B cell (primary cell): ENCODE measurements at regions not wholly inside any gene's neighbourhood (a gene's known extent, or its start where the extent isn't known, plus 50 kb on each side); places are given as distances from the start of the nearest gene placed in this dataset.

Source experiments
- CTCF ChIP-seq: fragments of 200-600 bp; IDR thresholded peaks from one replicate; pipeline ENCODE4 v1.8.0; 2022; ENCODE audit warnings: antibody characterized with exemption, mild to moderate bottlenecking
- EZH2 ChIP-seq: IDR thresholded peaks from 2 replicates; pipeline ENCODE4 v1.6.1; 2012; ENCODE audit warnings: borderline replicate concordance, low read depth, mild to moderate bottlenecking, moderate library complexity, low read length; ENCODE audit not compliant: insufficient read depth, poor library complexity, severe bottlenecking

GRCh38 chr14:97138801-97139200 lies 341.6 kb downstream of the VRK1 start:
- TF ChIP-seq CTCF (no peak), EZH2 (no peak)
